GM18951 (cell line): ENCODE measurements at regions not wholly inside any gene's neighbourhood (a gene's known extent, or its start where the extent isn't known, plus 50 kb on each side); places are given as distances from the start of the nearest gene placed in this dataset.

Experiments used
- POLR2A ChIP-seq: IDR thresholded peaks from 4 replicates; pipeline ENCODE4 v1.6.1; 2011; ENCODE audit warnings: mild to moderate bottlenecking; ENCODE audit not compliant: insufficient read length, insufficient read depth; ENCODE audit errors: extremely low read depth
- in situ Hi-C: fragments of 300-500 bp; cut with MboI; formaldehyde crosslinking; loops from one replicate; pipeline ENCODE4 v1.12.0; 2022; ENCODE audit warnings: low sequenced_read_pairs, mixed read lengths, inconsistent platforms; ENCODE audit not compliant: unreplicated experiment

DNA sequence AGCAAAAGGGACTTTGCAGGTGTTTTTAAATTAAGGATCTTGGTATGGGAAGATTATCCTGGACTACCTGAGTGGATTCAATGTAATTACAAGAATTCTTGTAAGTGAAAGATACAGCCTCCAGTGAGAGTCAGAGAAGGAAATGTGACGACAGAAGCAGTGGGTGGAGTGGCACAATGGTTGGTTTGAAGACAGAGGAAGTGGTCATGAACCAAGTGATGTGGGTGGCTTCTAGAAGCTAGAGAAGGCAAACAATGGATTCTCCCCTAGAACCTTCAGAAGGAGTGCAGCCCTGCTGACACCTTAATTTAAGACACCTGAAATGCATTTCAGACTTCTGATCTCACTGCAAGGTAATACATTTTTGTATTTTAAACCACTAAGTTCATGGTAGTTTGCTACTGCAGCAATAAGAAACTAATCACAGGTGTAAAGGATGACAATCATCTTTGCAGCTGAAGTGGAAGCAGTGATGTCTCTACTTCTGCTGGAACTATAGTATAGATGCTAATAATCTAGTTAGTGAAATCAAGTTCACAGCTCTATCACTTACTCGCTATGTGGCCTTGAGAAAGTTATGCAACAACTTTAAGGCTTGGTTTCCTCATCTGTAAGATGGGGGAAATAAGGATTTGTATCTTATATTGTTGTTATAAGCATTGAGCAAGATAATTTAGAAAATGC lies 403.4 kb upstream of the SUCLG2 start:
- in situ Hi-C loops: no loop called here
- no peak for TF ChIP-seq POLR2A

DNA sequence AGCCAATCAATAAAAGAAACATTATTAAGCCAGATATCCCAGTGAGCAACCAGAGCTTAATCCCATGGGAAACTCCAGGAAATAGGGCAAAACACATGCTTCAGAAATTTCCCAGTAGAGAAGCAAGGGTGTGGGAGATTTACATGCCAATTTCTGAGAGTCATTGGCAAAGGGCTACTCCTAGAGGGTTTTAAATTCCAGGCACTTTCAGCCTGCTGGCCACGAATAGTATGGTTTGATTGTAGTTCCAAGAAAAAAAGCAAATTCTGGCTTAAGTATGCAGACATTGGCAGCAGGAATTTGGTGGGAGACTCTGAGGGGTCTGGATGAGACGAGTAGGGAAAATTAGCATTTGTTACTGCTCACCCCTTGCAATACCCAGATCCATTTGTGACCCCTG lies 402.1 kb upstream of the SUCLG2 start:
- in situ Hi-C loops: no loop called here
- no peak for TF ChIP-seq POLR2A

DNA sequence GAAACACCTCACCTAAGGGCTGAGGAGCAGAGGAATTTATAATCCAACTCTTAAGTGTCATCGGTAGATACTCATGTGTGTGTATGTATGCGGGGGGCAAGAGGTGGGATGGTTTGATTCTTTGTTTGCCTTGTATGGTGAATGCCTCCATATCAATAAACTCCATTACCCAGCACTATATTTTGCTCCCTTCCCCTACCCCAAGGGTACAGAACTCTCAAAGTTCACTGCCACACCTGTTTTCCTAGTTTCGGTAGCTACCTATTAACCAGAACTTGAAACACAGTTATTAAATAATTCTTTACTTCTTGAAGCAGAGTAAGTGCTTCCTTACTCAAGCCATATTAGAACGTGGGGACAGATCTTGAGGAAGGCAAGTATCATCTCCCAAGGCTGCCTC lies 400.8 kb upstream of the SUCLG2 start:
- TF ChIP-seq POLR2A: no peak
- in situ Hi-C loops: no loop called here

DNA sequence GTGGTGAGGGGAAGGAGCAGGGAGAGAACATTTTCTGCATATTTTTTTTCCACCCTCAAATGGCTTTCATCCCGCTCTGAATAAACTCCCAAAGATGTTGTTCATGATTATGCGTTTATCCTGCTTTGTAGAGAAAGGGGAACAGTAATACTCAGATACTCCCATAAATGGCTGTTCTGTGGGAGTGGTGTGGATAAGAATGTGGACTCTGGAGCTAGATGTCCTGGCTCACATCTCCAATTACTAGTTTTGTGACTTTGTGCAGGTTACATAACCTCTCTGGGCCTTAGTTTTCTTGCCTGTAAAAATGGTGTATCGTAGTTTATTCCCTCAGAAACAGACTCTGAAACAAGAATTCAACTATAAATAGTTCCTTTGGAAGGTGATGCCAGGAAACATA lies 395.4 kb upstream of the SUCLG2 start:
- in situ Hi-C loops: no loop called here
- no peak for TF ChIP-seq POLR2A

DNA sequence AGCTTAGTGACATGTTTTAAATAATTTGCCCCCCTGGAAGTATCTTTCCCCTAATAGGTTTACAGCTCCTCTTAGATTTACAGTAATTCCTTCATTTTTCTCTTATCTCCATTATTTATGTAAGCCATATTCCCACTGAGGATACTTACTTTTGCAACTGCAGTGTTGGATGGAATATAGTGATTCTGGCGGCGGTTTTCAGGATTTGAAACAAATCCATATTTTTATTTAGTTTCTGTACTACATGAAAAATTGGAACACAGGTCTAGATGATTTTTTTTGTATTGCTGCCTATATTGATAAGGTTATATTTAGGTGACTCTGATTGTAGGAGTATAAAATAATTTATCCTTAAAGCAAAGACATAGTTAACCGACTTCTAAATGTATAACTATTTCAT lies 391.6 kb upstream of the SUCLG2 start:
- TF ChIP-seq POLR2A: no peak
- in situ Hi-C loops: no loop called here

DNA sequence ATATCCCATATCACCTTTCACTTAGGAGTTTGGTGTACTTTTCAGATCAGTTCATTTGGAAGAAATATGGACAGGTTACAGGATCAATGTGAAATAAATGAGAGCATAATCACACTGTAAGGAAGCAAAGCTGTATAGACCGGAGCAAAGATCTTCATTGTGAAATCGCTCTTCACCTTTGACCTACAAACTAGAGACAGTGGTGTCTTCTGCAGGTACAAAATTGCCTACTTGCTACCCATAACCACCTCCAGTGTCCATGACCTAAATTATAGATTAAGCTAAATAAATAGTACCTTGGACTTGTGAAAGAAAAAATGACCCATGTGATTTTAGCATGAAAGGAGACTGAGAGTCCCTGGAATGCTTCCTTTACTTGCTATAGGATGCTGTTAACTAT lies 379.5 kb upstream of the SUCLG2 start:
- in situ Hi-C loops: no loop called here

DNA sequence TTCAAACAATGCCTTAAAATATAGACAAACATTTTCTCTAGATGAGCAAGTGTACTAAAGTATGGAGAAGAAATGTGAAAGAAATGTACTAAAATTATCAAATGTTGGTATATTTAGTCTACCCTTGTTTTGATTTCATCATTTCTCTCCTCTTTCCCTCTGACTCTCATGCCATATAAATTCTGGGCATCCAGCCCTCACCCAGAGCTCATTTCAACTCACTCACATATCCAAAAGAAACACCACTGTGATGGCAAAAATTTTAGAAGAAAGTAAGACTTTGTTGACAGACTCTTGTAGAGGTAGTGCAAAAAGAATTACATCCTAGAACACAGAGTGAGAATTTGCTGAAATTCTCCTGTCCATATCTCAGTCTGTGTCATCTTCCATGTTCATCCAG lies 377.8 kb upstream of the SUCLG2 start:
- in situ Hi-C loops: no loop called here
- no peak for TF ChIP-seq POLR2A

More for the DNA sequence above, 379.5 kb upstream of the SUCLG2 start:
- TF ChIP-seq POLR2A: no peak

DNA sequence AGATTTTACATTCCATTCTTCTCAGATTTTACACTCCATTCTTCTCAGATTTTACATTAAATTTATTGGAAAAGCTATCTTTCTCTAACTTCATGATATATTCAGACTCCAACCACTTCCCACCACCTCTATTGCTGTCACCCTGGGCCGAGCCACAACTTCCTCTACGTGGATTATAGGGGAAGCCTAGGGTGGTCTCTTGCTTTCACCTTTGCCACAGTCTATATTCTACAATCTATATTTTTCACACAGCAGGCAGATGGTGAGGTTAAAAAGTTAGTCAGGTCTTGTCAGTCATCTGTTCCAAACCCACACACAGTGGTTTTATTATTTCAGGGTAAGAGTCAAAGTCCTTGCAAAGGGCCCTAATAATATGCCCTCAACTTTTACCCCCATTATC lies 370.8 kb upstream of the SUCLG2 start:
- no peak for TF ChIP-seq POLR2A
- in situ Hi-C loops: no loop called here

DNA sequence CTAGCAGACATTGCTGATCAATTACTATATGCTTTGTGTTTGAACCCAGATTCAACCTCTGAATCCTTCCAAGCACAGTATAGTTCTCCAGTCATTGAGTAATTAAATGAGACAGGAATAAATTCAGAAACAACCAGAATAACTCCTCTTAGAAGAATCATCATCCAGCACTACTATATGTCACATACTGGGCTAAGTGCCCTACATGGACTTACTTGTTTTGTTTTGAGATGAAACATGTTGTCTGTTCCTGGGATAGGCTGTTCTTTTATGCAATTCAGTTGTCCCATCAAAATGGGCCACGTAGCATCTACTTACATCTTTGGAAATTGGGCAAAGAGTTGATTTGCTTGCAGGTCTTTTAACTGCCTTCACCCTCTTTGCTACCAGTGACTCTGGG lies 365.5 kb upstream of the SUCLG2 start:
- no peak for TF ChIP-seq POLR2A
- in situ Hi-C loops: no loop called here

DNA sequence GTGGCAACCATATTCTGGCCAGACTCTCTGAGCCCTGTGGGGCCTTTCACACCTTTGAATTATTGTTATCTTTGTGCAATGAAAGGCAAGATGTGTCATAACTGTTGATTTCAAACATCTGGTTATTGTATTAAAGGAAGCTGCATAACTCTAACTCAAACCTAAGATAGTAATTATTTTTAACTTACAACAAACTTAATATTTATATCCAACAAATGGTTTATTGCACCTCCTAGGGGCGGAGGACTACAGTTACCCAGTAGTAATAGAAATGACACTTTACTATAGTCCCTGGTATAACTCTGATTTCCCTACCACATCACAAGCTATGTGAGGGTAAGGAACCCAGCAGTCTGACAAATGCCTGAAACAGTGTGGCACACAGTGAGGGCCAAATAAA lies 363.9 kb upstream of the SUCLG2 start:
- no peak for TF ChIP-seq POLR2A
- in situ Hi-C loops: no loop called here

DNA sequence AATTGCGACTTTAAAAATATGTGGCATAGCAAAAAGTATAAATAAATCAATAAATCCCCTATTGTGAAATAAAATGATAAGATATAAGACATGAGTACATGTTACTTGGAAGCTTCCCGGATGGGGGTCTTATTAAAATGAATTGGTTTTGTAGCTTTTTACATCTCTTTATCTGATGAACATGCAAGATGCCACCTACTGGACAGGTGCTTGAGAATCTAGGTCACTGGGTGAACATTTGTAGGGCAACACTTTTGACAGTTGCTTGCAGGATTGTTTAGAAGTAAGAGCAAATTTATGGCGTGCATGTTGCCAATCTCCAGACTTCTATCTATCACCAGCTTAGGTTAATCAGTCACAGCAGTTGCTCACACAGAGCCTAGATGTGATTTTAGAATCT lies 362.7 kb upstream of the SUCLG2 start:
- in situ Hi-C loops: no loop called here
- no peak for TF ChIP-seq POLR2A

DNA sequence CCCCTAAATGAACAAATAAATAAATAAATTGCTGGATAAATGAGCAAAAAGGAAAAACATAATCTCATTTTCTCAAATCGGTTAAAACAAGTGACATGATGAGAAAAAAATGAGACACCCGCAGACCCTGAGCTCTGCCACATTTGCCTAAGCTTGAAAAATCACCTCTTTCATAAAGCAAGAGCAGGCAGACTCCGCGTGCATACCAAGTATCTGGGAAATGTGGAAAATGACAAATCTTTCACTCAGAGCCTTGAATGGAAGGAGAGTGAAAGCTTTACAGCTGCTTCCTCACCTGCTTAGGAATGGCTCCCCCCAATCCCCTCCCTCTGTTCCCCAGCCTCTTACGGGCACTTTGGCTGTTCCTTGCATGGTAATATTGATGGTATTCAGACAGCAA lies 355.5 kb upstream of the SUCLG2 start:
- TF ChIP-seq POLR2A: no peak
- in situ Hi-C loops: no loop called here

DNA sequence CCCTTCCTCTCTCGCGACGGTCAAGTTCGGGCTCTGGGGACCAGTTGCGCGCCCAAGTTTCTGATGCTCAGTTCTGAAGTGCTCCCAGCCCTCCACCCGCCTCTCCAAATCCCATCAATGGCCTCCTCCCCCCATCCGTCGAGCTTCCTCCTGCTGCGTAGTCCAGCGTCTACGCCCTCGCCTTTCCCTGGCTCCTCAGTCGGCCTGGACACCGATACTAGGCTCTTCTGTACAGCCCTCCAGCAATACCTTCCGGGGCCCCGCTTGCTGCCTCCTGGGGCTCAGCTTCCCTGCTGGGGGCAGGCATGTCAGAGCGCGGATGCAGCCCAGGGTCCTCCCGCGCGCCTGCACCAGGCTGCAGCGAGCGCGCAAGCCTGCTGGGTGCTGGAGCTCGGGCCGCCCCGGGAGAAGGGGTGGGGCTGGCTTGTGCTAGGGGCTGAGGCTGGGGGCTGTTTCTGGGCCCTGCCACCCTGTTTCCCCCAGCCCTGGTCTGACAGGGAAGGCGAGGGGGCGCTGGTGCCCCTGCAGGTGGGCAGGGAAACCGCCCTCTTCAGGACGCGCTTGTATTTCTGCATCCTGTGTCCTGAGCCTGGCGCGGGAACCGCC lies 353.3 kb upstream of the SUCLG2 start:
- in situ Hi-C loops: no loop called here
- TF ChIP-seq POLR2A: no peak

DNA sequence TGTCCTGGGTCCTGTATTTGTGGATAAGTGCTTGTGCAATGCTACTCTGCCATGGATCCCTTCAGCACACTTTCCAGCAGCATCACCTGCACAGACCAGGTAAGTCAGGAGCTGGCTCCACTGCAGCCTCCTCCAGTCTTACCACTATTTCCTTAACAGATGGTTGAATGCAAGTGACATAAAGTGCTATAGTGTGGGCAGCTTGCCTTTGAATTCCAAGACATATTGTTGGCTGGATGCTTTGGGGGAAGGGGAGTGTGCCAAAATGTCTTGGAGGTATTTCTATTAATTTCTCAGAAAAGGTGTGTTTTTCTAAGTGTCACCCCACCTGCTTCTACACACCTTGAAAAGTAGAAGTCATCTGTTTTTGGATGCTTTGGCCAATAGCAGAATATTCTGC lies 352.2 kb upstream of the SUCLG2 start:
- TF ChIP-seq POLR2A: no peak
- in situ Hi-C loops: no loop called here
